MCF 10A (cell line): ENCODE measurements at regions not wholly inside any gene's neighbourhood (a gene's known extent, or its start where the extent isn't known, plus 50 kb on each side); places are given as distances from the start of the nearest gene placed in this dataset.

Experiments
- BruUV-seq: library from RNA; stranded (reverse); fragments of 400-500 nt; replicated peaks from 2 replicates; lab custom pipeline; 2021; lab: Mats Ljungman, UMichigan
- CTCF ChIA-PET: fragments of 300-600 bp; sonication (Branson Sonifier 250); formaldehyde crosslinking; extraction: SDS; loops from one replicate; lab custom pipeline; 2021; ENCODE audit warnings: antibody characterized with exemption, inconsistent platforms; lab: Yijun Ruan, JAX
- POLR2A ChIA-PET: fragments of 300-600, 350-650 bp; sonication (Branson Sonifier 250); formaldehyde crosslinking; extraction: SDS; loops from one replicate; lab custom pipeline; 2020; ENCODE audit warnings: antibody characterized with exemption, inconsistent platforms; lab: Yijun Ruan, JAX
- DNase-seq: peaks from one replicate; pipeline ENCODE4 v3.0.0-alpha.2; 2018; ENCODE audit not compliant: unreplicated experiment
- H3K27ac Mint-ChIP-seq: one replicate; pipeline ENCODE4 v1.8.0; 2022; ENCODE audit warnings: mild to moderate bottlenecking, low read depth, mixed read lengths; ENCODE audit not compliant: unreplicated experiment
- H3K27me3 Mint-ChIP-seq: one replicate; pipeline ENCODE4 v1.8.0; 2022; ENCODE audit warnings: mixed read lengths; ENCODE audit not compliant: insufficient read depth, unreplicated experiment
- H3K36me3 Mint-ChIP-seq: one replicate; pipeline ENCODE4 v1.8.0; 2022; ENCODE audit warnings: mild to moderate bottlenecking, moderate library complexity, mixed read lengths; ENCODE audit not compliant: insufficient read depth, unreplicated experiment
- H3K4me1 Mint-ChIP-seq: one replicate; pipeline ENCODE4 v1.8.0; 2022; ENCODE audit warnings: mixed read lengths; ENCODE audit not compliant: insufficient read depth, unreplicated experiment
- H3K4me3 Mint-ChIP-seq: one replicate; pipeline ENCODE4 v1.8.0; 2022; ENCODE audit warnings: mild to moderate bottlenecking, moderate library complexity, mixed read lengths; ENCODE audit not compliant: unreplicated experiment
- H3K9me3 Mint-ChIP-seq: one replicate; pipeline ENCODE4 v1.8.0; 2022; ENCODE audit warnings: mixed read lengths; ENCODE audit not compliant: unreplicated experiment
- intact Hi-C: fragments of 100-400 bp; cut with micrococcal nuclease; formaldehyde crosslinking; loops from 2 replicates; pipeline ENCODE4 v1.14.1; 2022
- TF ChIP-seq, protein P1 (sequence below): fragments of 200-600 bp; IDR thresholded peaks from one replicate; pipeline ENCODE4 v1.8.0; 2022; ENCODE audit warnings: antibody characterized with exemption, mild to moderate bottlenecking; ENCODE audit not compliant: unreplicated experiment

DNA sequence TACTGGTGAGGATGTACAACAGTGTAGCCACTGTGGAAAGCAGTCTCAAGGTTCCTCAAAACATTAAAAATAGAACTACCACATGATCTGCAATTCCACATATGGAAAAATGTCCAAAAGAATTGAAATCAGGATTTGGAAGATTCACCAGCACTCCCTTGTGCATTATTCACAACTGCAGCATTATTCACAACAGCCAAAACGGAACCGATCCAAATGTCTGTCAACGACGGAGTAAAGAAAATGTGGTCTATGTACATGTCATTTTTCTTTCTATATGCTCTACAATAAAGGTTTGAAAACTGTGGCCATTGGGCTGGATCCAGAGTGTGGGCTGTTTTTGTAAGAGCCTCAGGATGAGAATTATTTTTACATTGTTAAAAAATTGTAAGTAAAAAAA, 1206.1 kb upstream of the CELF2 start:
- Mint-ChIP-seq H3K4me1 (peaks cover 5% of the 10 kb centered on the region), H3K4me3 (no peak overlapping the region), H3K36me3 (no peaks in the 10 kb centered on the region), H3K27ac (no peak overlapping the region), H3K9me3 (no peaks in the 10 kb centered on the region), H3K27me3 (no peaks in the 10 kb centered on the region)
- intact Hi-C loops, result no loop called here
- POLR2A ChIA-PET, result interaction anchor here (0.9 kb wide), 1 partner anchor 10 kb away, joined by 4 read pairs; no protein-coding TSS in a partner anchor
- BruUV-seq, result no TSS peak
- CTCF ChIA-PET, result no interaction called here
- TF ChIP-seq, protein P1, sequence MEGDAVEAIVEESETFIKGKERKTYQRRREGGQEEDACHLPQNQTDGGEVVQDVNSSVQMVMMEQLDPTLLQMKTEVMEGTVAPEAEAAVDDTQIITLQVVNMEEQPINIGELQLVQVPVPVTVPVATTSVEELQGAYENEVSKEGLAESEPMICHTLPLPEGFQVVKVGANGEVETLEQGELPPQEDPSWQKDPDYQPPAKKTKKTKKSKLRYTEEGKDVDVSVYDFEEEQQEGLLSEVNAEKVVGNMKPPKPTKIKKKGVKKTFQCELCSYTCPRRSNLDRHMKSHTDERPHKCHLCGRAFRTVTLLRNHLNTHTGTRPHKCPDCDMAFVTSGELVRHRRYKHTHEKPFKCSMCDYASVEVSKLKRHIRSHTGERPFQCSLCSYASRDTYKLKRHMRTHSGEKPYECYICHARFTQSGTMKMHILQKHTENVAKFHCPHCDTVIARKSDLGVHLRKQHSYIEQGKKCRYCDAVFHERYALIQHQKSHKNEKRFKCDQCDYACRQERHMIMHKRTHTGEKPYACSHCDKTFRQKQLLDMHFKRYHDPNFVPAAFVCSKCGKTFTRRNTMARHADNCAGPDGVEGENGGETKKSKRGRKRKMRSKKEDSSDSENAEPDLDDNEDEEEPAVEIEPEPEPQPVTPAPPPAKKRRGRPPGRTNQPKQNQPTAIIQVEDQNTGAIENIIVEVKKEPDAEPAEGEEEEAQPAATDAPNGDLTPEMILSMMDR, result no peak
- no peak for DNase-seq

DNA sequence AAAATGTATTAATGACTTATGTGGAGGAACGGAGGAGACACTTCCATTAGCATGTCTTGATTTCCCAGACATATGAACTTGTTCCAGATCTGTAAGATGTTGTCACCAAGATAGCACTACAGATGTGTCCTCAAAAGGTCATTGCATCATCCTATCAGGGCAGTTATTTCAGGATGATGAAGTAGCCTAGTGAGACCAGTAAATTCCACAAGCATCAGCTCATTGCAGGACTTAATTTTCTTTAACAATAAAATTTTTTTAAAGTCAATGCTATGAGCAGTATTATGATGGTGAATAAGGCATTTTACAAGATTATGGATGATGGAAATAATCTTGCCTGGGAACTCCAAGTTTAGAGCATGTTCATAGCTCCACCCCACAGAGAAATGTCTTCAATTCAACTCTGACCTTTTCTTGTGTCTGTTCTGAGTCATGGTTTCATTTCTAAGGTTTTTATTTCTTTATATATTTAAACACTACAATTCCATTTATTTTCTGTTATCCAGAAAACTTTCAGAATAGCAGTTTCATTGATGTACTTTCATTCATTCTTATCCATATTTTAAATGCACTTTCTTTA, 1203.3 kb upstream of the CELF2 start:
- DNase-seq, result no peak
- ChIA-PET CTCF (no interaction called here), POLR2A (no interaction called here)
- Mint-ChIP-seq H3K4me1 (peaks cover 5% of the 10 kb centered on the region), H3K4me3 (no peak overlapping the region), H3K9me3 (no peaks in the 10 kb centered on the region), H3K27me3 (no peaks in the 10 kb centered on the region), H3K27ac (no peak overlapping the region), H3K36me3 (no peaks in the 10 kb centered on the region)
- intact Hi-C loops, result no loop called here
- no TSS peak for BruUV-seq
- TF ChIP-seq, protein P1, result no peak

DNA sequence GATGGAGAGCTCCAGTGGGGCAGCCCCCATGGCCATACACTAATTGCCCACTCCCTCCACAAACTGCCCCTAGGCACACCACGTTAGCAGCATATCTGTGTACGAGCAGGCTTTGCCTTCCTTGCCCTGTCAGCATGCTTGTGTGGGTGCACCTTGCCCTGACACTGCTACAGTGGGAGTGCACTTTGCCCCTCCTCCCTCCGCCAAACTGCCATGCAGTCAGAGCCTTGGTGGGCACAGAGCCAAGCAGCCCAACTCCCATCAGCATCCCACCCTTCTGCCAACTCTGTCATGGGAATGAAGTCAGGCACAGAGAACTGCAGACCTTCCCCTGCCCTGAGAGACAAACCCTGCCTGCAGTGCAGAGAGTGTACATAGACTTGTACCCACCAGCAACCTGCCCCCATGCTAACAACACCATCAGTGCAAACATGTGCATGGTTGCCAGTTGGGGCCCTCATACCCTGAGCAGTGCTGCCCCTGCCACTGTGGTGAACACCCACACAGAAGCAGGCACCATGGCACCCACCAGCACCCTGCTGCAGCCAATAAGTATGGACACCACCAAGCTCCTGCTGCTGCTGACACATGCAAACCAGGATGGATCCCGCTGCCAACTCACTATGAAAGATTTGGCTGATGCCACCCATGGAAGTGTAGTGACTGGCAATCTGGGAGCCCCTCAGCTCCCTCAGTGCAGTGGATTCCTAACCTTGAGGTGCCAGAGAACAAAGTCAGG, 1197.7 kb upstream of the CELF2 start:
- Mint-ChIP-seq H3K4me3 (no peak overlapping the region), H3K36me3 (no peaks in the 10 kb centered on the region), H3K27ac (no peak overlapping the region), H3K9me3 (no peaks in the 10 kb centered on the region), H3K4me1 (no peaks in the 10 kb centered on the region), H3K27me3 (no peaks in the 10 kb centered on the region)
- POLR2A ChIA-PET, result interaction anchor here (0.6 kb wide), 1 partner anchor 163 kb away, joined by 3 read pairs; no protein-coding TSS in a partner anchor
- no TSS peak for BruUV-seq
- intact Hi-C loops, result no loop called here
- CTCF ChIA-PET, result interaction anchor here (0.6 kb wide), 1 partner anchor 10 kb away, joined by 5 read pairs; no protein-coding TSS in a partner anchor
- DNase-seq, result no peak
- TF ChIP-seq, protein P1, result no peak

DNA sequence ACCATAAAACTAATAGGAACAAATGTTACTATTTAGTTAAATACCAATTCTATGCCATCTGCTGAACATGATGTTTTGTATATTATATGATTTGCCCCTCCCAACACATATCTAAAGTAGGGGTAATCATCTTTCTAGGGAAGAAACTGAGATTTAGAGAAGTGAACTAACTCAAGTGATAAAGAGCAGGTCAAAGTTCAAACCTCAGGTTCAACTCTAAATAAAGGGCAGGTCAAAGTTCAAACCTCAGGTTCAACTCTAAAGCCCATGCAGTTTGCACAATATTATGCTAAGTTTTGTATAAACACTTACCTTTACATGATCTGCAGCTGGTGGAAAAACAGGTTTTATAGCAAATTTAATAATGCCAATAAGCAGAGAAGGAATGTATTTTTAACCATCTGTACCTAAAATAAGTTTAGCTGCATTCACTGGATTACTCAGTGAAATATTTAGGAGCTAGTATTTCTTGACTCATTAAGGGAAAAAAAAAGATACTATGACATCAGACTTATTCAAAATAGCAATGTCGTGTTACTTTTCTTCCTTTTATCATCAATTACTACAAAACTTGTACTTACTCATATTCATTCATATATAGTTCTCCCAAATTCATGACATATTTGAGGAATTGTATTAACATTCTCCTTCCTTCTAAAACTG, 1194.3 kb upstream of the CELF2 start:
- H3K4me1 Mint-ChIP-seq, result no peaks in the 10 kb centered on the region
- no peak overlapping the region for H3K4me3 Mint-ChIP-seq
- no peak overlapping the region for H3K27ac Mint-ChIP-seq
- H3K9me3 Mint-ChIP-seq, result no peaks in the 10 kb centered on the region
- intact Hi-C loops, result no loop called here
- H3K27me3 Mint-ChIP-seq, result no peaks in the 10 kb centered on the region
- ChIA-PET CTCF (no interaction called here), POLR2A (no interaction called here)
- no TSS peak for BruUV-seq
- TF ChIP-seq, protein P1, result no peak
- H3K36me3 Mint-ChIP-seq, result no peaks in the 10 kb centered on the region
- no peak for DNase-seq
